GM23248 (cell line): ENCODE measurements at regions not wholly inside any gene's neighbourhood (a gene's known extent, or its start where the extent isn't known, plus 50 kb on each side); places are given as distances from the start of the nearest gene placed in this dataset.

Source experiments
- DNase-seq: peaks from one replicate; pipeline ENCODE4 v3.0.0-alpha.2; 2015
- H2AFZ ChIP-seq: fragments of 200-600 bp; sonication (generic); 2 replicates; pipeline ENCODE4 v1.6.1; 2016; ENCODE audit warnings: antibody characterized with exemption
- H3F3A ChIP-seq: fragments of 200-600 bp; sonication (generic); 2 replicates; pipeline ENCODE4 v1.6.1; 2016; ENCODE audit warnings: mild to moderate bottlenecking, antibody characterized with exemption, mixed run types; ENCODE audit not compliant: insufficient read depth
- H3K27ac ChIP-seq: fragments of 200-600 bp; sonication (generic); 2 replicates; pipeline ENCODE4 v1.5.1; 2016; ENCODE audit warnings: mild to moderate bottlenecking
- H3K27me3 ChIP-seq: fragments of 200-600 bp; sonication (generic); replicated peaks from 2 replicates; pipeline ENCODE4 v1.6.1; 2016; ENCODE audit warnings: mild to moderate bottlenecking; ENCODE audit not compliant: insufficient read depth
- H3K36me3 ChIP-seq: fragments of 200-600 bp; sonication (generic); 2 replicates; pipeline ENCODE4 v1.6.1; 2016; ENCODE audit warnings: low read depth, mild to moderate bottlenecking
- H3K4me1 ChIP-seq: fragments of 200-600 bp; sonication (generic); 2 replicates; pipeline ENCODE4 v1.6.1; 2016; ENCODE audit warnings: mild to moderate bottlenecking; ENCODE audit not compliant: insufficient read depth
- H3K4me2 ChIP-seq: fragments of 200-600 bp; sonication (generic); one replicate; pipeline ENCODE4 v1.6.1; 2016; ENCODE audit warnings: mild to moderate bottlenecking; ENCODE audit not compliant: unreplicated experiment
- H3K4me3 ChIP-seq: fragments of 200-600 bp; sonication (generic); 2 replicates; pipeline ENCODE4 v1.5.1; 2016; ENCODE audit warnings: mild to moderate bottlenecking
- H3K79me2 ChIP-seq: fragments of 200-600 bp; sonication (generic); 2 replicates; pipeline ENCODE4 v1.6.1; 2016; ENCODE audit warnings: mild to moderate bottlenecking; ENCODE audit not compliant: insufficient read depth
- H3K9ac ChIP-seq: fragments of 200-600 bp; sonication (generic); 2 replicates; pipeline ENCODE4 v1.6.1; 2016; ENCODE audit warnings: mild to moderate bottlenecking
- H3K9me2 ChIP-seq: fragments of 200-600 bp; sonication (generic); 2 replicates; pipeline ENCODE4 v1.6.1; 2016; ENCODE audit warnings: mixed run types, mild to moderate bottlenecking, moderate library complexity; ENCODE audit not compliant: insufficient read depth
- H3K9me3 ChIP-seq: fragments of 200-600 bp; sonication (generic); one replicate; pipeline ENCODE4 v1.6.1; 2017; ENCODE audit warnings: low read depth
- H4K20me1 ChIP-seq: fragments of 200-600 bp; sonication (generic); 2 replicates; pipeline ENCODE4 v1.6.0; 2016; ENCODE audit not compliant: insufficient read depth
- EZH2 ChIP-seq: fragments of 200-600 bp; sonication (generic); IDR thresholded peaks from 2 replicates; pipeline ENCODE4 v1.6.1; 2018; ENCODE audit warnings: antibody characterized with exemption, mild to moderate bottlenecking; ENCODE audit not compliant: insufficient read depth, poor library complexity, severe bottlenecking
- EZH2phosphoT487 ChIP-seq: fragments of 200-600 bp; sonication (generic); IDR thresholded peaks from 2 replicates; pipeline ENCODE4 v1.6.1; 2018; ENCODE audit warnings: antibody characterized with exemption, moderate library complexity, mild to moderate bottlenecking, low read depth; ENCODE audit not compliant: insufficient read depth
- WGBS, 2 experiments: methylation state at CpG; one replicate each; pipeline ENCODE4 v1.1.6; 2015 to 2017; ENCODE audit warnings: low lambda C conversion rate in 2 of 2, low coverage in 1 of 2; ENCODE audit errors: missing lambda C conversion rate in 2 of 2; 5-methylcytosine and 5-hydroxymethylcytosine counted together
- in situ Hi-C: fragments of 300-500 bp; cut with MboI; formaldehyde crosslinking; loops from 2 replicates; pipeline ENCODE4 v1.15.0; 2020

DNA sequence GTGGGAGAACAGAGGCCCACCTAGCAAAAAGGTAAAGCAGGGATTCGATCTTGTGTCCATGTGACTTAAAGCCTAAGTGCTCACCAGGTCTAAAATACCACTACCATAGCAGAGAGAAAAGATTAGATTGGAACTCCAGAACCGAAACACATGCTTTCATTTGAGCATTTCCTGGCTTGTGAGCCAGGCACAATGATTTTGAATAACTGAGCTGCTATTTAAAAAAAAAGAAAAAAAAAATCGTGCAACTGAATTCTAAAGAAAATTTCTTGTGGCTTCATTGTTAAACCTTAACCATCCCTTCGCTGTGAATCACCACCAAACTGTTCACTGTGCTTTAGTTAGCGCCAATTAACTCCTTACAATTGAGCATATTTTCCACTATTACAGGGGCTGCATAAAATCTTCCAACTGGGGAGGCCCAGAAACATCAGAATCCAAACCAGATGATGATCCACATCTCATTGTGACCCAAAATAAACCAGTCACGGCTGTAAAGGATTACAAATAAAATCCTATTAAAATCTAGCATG, 366.4 kb upstream of the ERCC4 start:
- Histone ChIP-seq H3K27ac (no peak overlapping the region), H3K9me2 (no peaks in the 10 kb centered on the region), H3K9me3 (no peaks in the 10 kb centered on the region), H3K4me3 (no peak overlapping the region), H3K27me3 (no peaks in the 10 kb centered on the region), H3K4me1 (no peaks in the 10 kb centered on the region), H2AFZ (no peak overlapping the region), H3F3A (no peaks in the 10 kb centered on the region), H3K79me2 (no peaks in the 10 kb centered on the region), H4K20me1 (no peaks in the 10 kb centered on the region), H3K9ac (no peak overlapping the region), H3K36me3 (no peaks in the 10 kb centered on the region), H3K4me2 (no peak overlapping the region)
- DNase-seq, result no peak
- TF ChIP-seq EZH2, result no peak
- no peak for TF ChIP-seq EZH2phosphoT487
- WGBS, 2 experiments, result 4 to 9% methylated on average over 6 of the region's 6 CpGs
- in situ Hi-C loops, result no loop called here

DNA sequence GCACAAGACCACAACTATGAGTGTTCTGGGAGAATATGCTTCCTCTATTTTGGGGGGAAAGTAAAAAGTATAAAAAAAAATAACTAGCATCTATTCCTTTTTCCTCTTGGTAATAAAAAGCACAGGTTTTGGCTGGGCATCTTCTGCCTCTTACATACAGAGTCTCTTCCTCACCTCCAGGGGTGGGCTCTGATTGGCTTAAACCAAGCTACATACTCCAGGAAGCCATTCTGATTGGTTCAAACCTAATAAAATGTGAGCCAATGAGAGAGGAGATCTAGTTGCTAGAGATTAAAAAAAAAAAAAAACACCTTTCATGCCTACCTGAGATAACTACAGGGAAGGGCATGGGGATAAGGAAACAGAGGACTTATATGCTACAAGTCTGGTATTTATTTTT, 365.9 kb upstream of the ERCC4 start:
- Histone ChIP-seq H3K4me1 (no peaks in the 10 kb centered on the region), H2AFZ (no peak overlapping the region), H3K27me3 (no peaks in the 10 kb centered on the region), H3F3A (no peaks in the 10 kb centered on the region), H3K79me2 (no peaks in the 10 kb centered on the region), H3K4me3 (no peak overlapping the region), H3K9ac (no peak overlapping the region), H3K9me3 (no peaks in the 10 kb centered on the region), H4K20me1 (no peaks in the 10 kb centered on the region), H3K36me3 (no peaks in the 10 kb centered on the region), H3K27ac (no peak overlapping the region), H3K9me2 (no peaks in the 10 kb centered on the region), H3K4me2 (no peak overlapping the region)
- in situ Hi-C loops, result no loop called here
- TF ChIP-seq EZH2 (no peak), EZH2phosphoT487 (no peak)
- DNase-seq, result no peak

DNA sequence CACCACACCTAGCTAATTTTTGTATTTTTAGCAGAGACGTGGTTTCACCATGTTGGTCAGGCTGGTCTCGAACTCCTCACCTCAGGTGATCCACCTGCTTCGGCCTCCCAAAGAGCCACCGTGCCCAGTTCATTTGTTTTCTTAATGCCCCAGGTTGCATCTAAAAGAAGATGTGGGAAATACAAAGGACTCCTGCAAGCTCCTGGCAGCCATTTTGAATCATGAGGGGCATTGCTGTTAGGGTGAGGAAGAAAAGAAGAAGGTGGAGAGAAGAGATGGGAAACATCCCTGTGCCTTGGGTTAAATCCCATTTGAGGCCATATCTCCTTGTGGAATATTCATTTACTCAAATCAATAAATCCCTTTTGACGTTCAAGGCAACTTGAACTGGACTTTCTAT, 365.3 kb upstream of the ERCC4 start:
- H2AFZ ChIP-seq, result no peak overlapping the region
- 23 to 24% methylated on average over 5 of the region's 5 CpGs for WGBS, 2 experiments
- H3K4me3 ChIP-seq, result no peak overlapping the region
- in situ Hi-C loops, result no loop called here
- no peak for TF ChIP-seq EZH2phosphoT487
- TF ChIP-seq EZH2, result no peak
- no peaks in the 10 kb centered on the region for H3K36me3 ChIP-seq
- no peaks in the 10 kb centered on the region for H3F3A ChIP-seq
- no peak overlapping the region for H3K4me2 ChIP-seq
- H3K9me3 ChIP-seq, result no peaks in the 10 kb centered on the region
- H3K9me2 ChIP-seq, result no peaks in the 10 kb centered on the region
- H3K4me1 ChIP-seq, result no peaks in the 10 kb centered on the region
- no peaks in the 10 kb centered on the region for H3K79me2 ChIP-seq
- no peak overlapping the region for H3K9ac ChIP-seq
- no peak overlapping the region for H3K27ac ChIP-seq
- H3K27me3 ChIP-seq, result no peaks in the 10 kb centered on the region
- DNase-seq, result no peak
- H4K20me1 ChIP-seq, result no peaks in the 10 kb centered on the region

DNA sequence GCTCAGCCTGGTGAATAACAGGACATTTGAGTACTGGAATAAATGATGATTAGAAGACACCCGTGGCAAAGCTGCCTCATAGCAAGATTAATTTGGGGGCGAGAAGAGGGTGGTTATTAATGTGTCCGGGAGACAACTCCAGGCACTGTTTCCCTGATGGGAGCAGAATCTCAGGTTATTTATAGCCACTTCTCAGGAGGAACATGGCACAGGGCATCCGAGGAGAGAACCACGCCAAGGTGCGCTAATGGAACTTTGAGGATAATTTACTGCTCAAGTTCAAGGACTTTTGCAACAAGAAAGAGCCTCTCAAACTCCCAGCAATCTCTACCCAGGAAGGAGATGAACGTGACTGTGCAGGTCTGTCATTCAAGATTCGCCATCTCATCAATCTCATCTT, 362.5 kb upstream of the ERCC4 start:
- WGBS, 2 experiments, result 12 to 23% methylated on average over 8 of the region's 8 CpGs
- no peaks in the 10 kb centered on the region for H3K27me3 ChIP-seq
- no peak overlapping the region for H3K27ac ChIP-seq
- no peaks in the 10 kb centered on the region for H3K36me3 ChIP-seq
- no peaks in the 10 kb centered on the region for H4K20me1 ChIP-seq
- H2AFZ ChIP-seq, result no peak overlapping the region
- H3K9ac ChIP-seq, result no peak overlapping the region
- no peak for DNase-seq
- no peaks in the 10 kb centered on the region for H3K79me2 ChIP-seq
- H3K4me2 ChIP-seq, result no peak overlapping the region
- in situ Hi-C loops, result no loop called here
- no peaks in the 10 kb centered on the region for H3K4me1 ChIP-seq
- H3K9me2 ChIP-seq, result no peaks in the 10 kb centered on the region
- no peaks in the 10 kb centered on the region for H3F3A ChIP-seq
- TF ChIP-seq EZH2phosphoT487 (no peak), EZH2 (no peak)
- no peaks in the 10 kb centered on the region for H3K9me3 ChIP-seq
- no peak overlapping the region for H3K4me3 ChIP-seq

DNA sequence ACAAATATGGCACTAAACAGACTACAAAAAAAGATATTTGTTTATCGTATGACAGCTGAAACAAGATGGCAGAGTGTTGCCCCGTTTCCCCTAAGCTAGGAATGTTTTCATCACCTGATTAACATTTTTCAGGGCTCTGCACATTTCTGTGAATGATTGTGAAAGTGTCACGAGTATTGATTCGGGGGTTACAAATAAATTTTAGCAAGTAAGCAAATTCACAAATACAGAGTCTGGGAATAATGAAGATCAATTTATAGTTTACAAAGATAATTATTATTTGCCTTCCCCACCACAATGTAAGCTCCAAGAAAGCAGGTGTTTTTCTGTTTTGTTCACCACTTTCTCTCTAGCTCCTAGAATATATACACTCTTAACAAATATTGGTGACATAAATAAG, 361.2 kb upstream of the ERCC4 start:
- H4K20me1 ChIP-seq, result no peaks in the 10 kb centered on the region
- H3F3A ChIP-seq, result no peaks in the 10 kb centered on the region
- DNase-seq, result no peak
- H3K4me2 ChIP-seq, result no peak overlapping the region
- no peaks in the 10 kb centered on the region for H3K9me3 ChIP-seq
- no peaks in the 10 kb centered on the region for H3K9me2 ChIP-seq
- no peak overlapping the region for H3K9ac ChIP-seq
- in situ Hi-C loops, result no loop called here
- H3K4me3 ChIP-seq, result no peak overlapping the region
- H2AFZ ChIP-seq, result no peak overlapping the region
- no peaks in the 10 kb centered on the region for H3K27me3 ChIP-seq
- 26 to 29% methylated on average over 4 of the region's 4 CpGs for WGBS, 2 experiments
- no peaks in the 10 kb centered on the region for H3K4me1 ChIP-seq
- no peaks in the 10 kb centered on the region for H3K36me3 ChIP-seq
- H3K79me2 ChIP-seq, result no peaks in the 10 kb centered on the region
- H3K27ac ChIP-seq, result no peak overlapping the region
- TF ChIP-seq EZH2 (no peak), EZH2phosphoT487 (no peak)
